Stimulated activated effector memory CD8-positive, alpha-beta T cell treated with anti-CD3 and anti-CD28 coated beads, Interleukin-12 subunit alpha, Interleukin-12 subunit beta, amount 100 ng/mL, for 72 hours (primary cell): ENCODE measurements at regions not wholly inside any gene's neighbourhood (a gene's known extent, or its start where the extent isn't known, plus 50 kb on each side); places are given as distances from the start of the nearest gene placed in this dataset.
"Not testable (repeated sequence)": the region's sequence is repeated elsewhere in the genome, so short reads cannot be mapped to it uniquely, and the experiment has no call there.

Source experiments
- ATAC-seq: fragments of 150-1000 bp; cut with Tn5 transposase; 2 replicates; pipeline ENCODE4 v1.10.0; 2021
- DNase-seq, 2 donors: peaks; one replicate each; pipeline ENCODE4 v3.0.0; 2021 to 2022; ENCODE audit warnings: low spot score in 2 of 2
- H3K27ac Mint-ChIP-seq: one replicate; pipeline ENCODE4 v1.8.0; 2022; ENCODE audit warnings: mild to moderate bottlenecking, mixed read lengths
- H3K36me3 Mint-ChIP-seq: one replicate; pipeline ENCODE4 v1.8.0; 2022; ENCODE audit warnings: mild to moderate bottlenecking, mixed read lengths
- H3K4me1 Mint-ChIP-seq: one replicate; pipeline ENCODE4 v1.8.0; 2022; ENCODE audit warnings: mixed read lengths
- H3K4me3 Mint-ChIP-seq: one replicate; pipeline ENCODE4 v1.8.0; 2022; ENCODE audit warnings: mild to moderate bottlenecking, mixed read lengths
- H3K9me3 Mint-ChIP-seq: one replicate; pipeline ENCODE4 v1.8.0; 2022; ENCODE audit warnings: mixed read lengths

GRCh38 chr12:93079271-93079670 is 150.2 kb upstream of the EEA1 start:
- ATAC-seq: no peak
- Mint-ChIP-seq H3K27ac (no peak overlapping the region), H3K4me3 (no peak overlapping the region), H3K4me1 (no peaks in the 10 kb centered on the region), H3K9me3 (no peaks in the 10 kb centered on the region), H3K36me3 (no peaks in the 10 kb centered on the region)
- no peak for DNase-seq

GRCh38 chr12:93079976-93080375 is 150.9 kb upstream of the EEA1 start:
- no peaks in the 10 kb centered on the region for H3K4me1 Mint-ChIP-seq
- no peaks in the 10 kb centered on the region for H3K36me3 Mint-ChIP-seq
- ATAC-seq: no peak
- H3K4me3 Mint-ChIP-seq: no peak overlapping the region
- no peak overlapping the region for H3K27ac Mint-ChIP-seq
- no peaks in the 10 kb centered on the region for H3K9me3 Mint-ChIP-seq
- no peak for DNase-seq

DNA sequence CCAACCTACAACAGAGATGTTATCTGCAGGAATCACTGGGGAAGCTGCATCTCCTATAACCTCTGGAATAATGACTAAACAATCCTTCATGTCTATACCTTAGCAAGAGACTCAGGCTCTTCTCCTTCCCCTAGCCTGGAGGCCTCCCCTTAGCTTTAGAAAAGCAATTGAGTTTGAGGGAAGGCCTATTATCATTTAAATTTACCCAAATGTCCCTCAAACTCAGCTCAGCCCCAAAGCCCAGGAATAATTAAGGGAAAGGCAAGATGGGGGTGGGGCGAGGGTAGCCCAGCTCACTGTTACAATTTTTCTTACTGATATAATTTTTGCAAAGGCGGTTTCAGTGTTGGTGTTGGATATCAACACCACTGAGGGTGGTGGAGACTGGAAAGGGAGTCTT is 151.4 kb upstream of the EEA1 start:
- Mint-ChIP-seq H3K27ac (no peak overlapping the region), H3K9me3 (no peaks in the 10 kb centered on the region), H3K36me3 (no peaks in the 10 kb centered on the region), H3K4me3 (no peak overlapping the region), H3K4me1 (no peaks in the 10 kb centered on the region)
- ATAC-seq: no peak
- no peak for DNase-seq

DNA sequence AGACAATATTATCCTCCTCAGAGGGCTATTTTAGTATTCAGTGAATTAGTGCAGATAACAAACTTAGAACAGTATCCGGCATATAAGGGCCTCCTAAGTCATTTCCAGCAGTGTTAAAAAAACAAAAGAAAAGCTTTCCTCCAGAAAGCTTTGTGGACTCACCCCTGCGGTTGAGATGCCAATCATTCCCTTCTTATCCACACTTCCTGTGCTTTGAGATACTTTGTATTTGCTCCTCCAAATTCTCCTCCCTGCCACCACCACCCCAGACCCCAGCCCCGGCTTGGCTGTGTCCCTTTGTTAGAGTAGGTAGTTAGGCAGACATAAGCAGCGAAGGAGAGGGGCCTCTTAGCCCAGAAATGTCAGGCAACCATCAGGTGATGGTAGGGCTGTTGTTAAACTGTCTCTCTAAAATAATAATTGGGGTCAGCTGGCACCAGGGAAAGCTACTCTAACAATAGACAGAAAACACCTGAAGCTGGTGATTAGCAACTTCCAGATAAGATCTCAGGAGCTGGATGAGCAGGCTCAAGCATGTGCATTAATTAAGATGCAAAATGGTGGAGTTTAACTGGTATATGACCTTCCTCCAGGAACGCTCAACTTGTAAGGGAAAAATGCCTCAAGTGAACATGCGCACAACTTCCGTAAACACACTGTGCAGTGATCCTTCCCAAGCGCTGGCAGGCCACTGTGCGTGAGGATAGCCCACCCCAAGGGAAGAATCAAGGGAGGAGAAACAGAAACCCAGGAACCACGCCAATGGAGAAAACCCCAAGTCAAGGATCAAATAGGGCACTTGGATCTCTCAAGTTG is 152.1 kb upstream of the EEA1 start:
- ATAC-seq: no peak
- Mint-ChIP-seq H3K4me3 (no peak overlapping the region), H3K4me1 (no peaks in the 10 kb centered on the region), H3K36me3 (no peaks in the 10 kb centered on the region), H3K9me3 (no peaks in the 10 kb centered on the region), H3K27ac (no peak overlapping the region)
- DNase-seq: no peak

GRCh38 chr12:93081810-93082165 is 152.7 kb upstream of the EEA1 start:
- ATAC-seq (no peak), DNase-seq (no peak)
- H3K27ac Mint-ChIP-seq: no peak overlapping the region
- peaks cover 2% of the 10 kb centered on the region for H3K9me3 Mint-ChIP-seq
- no peaks in the 10 kb centered on the region for H3K36me3 Mint-ChIP-seq
- no peaks in the 10 kb centered on the region for H3K4me1 Mint-ChIP-seq
- H3K4me3 Mint-ChIP-seq: no peak overlapping the region

DNA sequence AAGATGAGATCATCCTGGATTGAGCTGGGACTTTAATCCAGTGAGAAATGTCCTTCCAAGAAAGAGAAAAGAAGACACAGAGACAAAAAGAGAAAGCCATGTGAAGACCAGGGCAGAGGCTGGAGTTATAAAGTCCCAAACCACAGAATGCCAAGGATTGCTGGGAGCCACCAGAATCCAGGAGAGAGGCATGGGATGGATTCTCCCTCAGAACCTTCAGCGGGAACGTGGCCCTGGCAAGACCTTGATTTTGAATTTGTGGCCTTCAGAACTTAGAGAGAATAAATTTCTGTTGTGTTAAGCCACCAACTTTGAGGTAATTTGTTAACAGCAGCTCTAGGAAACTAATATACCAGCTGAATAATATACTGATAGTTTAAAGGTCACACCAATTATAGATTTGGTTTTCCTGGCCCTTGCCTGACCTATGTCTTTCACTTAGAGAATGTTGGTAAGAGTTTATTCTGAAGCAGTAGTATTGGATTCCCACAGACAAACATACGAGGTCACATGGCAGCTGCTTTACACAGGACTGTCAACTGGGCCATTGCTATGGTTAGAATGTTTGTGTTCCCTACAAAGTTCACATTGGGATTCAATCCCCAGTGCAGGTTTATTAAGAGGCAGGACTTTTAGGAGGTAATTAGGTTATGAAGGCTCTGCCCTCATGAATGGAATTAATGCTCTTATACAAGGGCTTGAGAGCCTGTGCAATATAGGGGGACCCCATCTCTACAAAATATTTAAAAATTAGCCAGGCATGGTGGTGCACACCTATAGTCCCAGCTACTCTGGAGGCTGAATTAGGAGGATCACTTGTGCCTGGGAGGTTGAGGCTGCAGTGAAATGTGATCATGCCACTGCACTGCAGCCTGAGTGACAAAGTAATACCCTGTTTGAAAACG is 156.5 kb upstream of the EEA1 start:
- Mint-ChIP-seq H3K27ac (no peak overlapping the region), H3K9me3 (peaks cover 2% of the 10 kb centered on the region), H3K4me1 (peaks cover 9% of the 10 kb centered on the region), H3K4me3 (no peak overlapping the region), H3K36me3 (no peaks in the 10 kb centered on the region)
- DNase-seq (no peak), ATAC-seq (no peak)

GRCh38 chr12:93086288-93086727 is 157.2 kb upstream of the EEA1 start:
- no peak for DNase-seq
- Mint-ChIP-seq H3K4me1 (peaks cover 9% of the 10 kb centered on the region), H3K27ac (no peak overlapping the region), H3K9me3 (peaks cover 2% of the 10 kb centered on the region), H3K4me3 (no peak overlapping the region), H3K36me3 (no peaks in the 10 kb centered on the region)
- ATAC-seq: no peak

DNA sequence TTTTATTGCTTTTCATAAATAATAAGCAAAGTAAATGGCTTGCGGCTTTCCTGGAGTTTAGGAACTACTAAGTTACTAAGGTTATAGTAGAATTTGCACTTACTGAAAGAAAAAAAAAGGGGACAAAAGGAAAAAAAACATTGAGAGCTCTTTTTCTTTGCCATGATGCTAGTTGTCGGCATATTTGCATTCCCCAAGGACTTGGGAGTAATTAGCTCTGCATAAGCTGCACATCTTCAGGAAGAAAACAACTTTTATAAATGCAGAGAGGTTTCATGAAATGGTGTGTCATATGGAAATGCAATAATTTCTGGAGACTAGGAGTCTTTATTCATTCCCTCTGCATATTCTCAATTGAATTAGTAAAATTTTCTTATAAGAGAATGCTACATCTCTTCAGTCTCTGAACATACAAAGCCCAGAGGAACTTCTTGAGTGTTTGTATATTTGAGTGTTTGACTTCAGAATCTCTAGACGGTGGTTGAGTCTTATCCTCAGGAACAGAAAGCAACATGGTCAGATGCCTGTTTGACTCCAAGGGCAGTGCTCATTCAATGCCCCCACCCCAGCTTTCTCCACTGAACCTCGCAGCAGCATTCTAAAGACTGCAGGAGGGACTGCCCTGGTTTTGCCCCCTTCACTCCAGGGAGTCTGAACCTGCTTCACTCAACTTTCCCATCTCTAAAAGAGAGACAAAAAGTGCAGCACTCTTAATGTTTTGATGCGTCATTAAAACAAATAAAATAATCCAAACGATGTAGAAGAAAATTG is 158.9 kb upstream of the EEA1 start:
- no peak overlapping the region for H3K27ac Mint-ChIP-seq
- H3K4me1 Mint-ChIP-seq: peaks cover 9% of the 10 kb centered on the region
- no peaks in the 10 kb centered on the region for H3K36me3 Mint-ChIP-seq
- peaks cover 2% of the 10 kb centered on the region for H3K9me3 Mint-ChIP-seq
- ATAC-seq: no peak
- no peak overlapping the region for H3K4me3 Mint-ChIP-seq
- DNase-seq: no peak

DNA sequence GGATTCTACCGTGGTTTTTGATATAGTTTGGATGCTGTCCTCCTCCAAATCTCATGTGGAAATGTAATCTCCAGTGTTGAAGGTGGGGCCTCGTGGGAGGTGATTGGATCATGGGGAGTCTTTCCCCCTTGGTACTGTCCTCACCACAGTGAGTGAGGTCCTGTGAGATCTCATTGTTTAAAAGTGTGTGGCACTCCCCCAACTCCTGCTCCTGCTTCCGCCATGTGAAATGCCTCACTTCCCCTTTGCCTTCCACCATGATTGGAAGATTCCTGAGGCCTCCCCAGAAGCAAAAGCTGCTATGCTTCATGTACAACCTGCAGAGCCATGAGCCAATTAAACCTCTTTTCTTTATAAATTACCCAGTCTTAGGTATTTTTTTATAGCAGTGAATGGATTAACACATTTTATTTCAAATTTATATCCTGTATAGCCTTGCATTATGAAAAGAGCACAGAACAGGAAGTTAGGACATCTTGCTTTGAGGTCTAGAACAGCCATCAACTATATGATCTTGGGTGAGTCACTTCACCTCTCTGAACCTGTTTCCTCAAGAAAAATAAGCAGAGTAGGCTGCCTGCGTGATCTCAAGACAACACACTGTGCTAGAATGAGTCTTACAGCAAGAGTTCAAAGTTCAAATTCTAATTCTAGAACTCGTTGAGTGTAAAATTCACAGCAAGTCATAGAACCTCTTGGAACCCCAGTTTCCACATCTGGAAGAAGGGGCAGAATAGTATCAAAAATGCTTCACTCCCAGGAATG is 160.9 kb upstream of the EEA1 start:
- no peak overlapping the region for H3K4me3 Mint-ChIP-seq

GRCh38 chr12:93090731-93091172 is 161.7 kb upstream of the EEA1 start:
- Mint-ChIP-seq H3K4me3 (no peak overlapping the region), H3K4me1 (peaks cover 15% of the 10 kb centered on the region), H3K27ac (peak overlapping the region; percentile 54), H3K36me3 (no peaks in the 10 kb centered on the region), H3K9me3 (peaks cover 2% of the 10 kb centered on the region)
- DNase-seq: no peak
- ATAC-seq: peak; percentile 61

More for the DNA sequence above, 160.9 kb upstream of the EEA1 start:
- Mint-ChIP-seq H3K36me3 (no peaks in the 10 kb centered on the region), H3K4me1 (peaks cover 10% of the 10 kb centered on the region), H3K27ac (peak overlapping the region; percentile 54), H3K9me3 (peaks cover 2% of the 10 kb centered on the region)
- DNase-seq (no peak), ATAC-seq (peak; percentile 98)

GRCh38 chr12:93091886-93092648 is 163.0 kb upstream of the EEA1 start:
- DNase-seq: no peak
- H3K27ac Mint-ChIP-seq: no peak overlapping the region

GRCh38 chr12:93092649-93092945 is 163.5 kb upstream of the EEA1 start:
- DNase-seq (no peak), ATAC-seq (no peak)
- no peak overlapping the region for H3K4me3 Mint-ChIP-seq
- H3K27ac Mint-ChIP-seq: no peak overlapping the region
- H3K36me3 Mint-ChIP-seq: no peaks in the 10 kb centered on the region
- H3K9me3 Mint-ChIP-seq: no peaks in the 10 kb centered on the region
- H3K4me1 Mint-ChIP-seq: peaks cover 15% of the 10 kb centered on the region

More at GRCh38 chr12:93091886-93092648, 163.0 kb upstream of the EEA1 start:
- no peak overlapping the region for H3K4me3 Mint-ChIP-seq
- no peak for ATAC-seq
- peaks cover 15% of the 10 kb centered on the region for H3K4me1 Mint-ChIP-seq
- H3K9me3 Mint-ChIP-seq: no peaks in the 10 kb centered on the region
- no peaks in the 10 kb centered on the region for H3K36me3 Mint-ChIP-seq

GRCh38 chr12:93093243-93093642 is 164.1 kb upstream of the EEA1 start:
- DNase-seq: no peak
- Mint-ChIP-seq H3K4me3 (no peak overlapping the region), H3K9me3 (no peaks in the 10 kb centered on the region), H3K27ac (no peak overlapping the region), H3K4me1 (peaks cover 19% of the 10 kb centered on the region), H3K36me3 (no peaks in the 10 kb centered on the region)
- no peak for ATAC-seq

DNA sequence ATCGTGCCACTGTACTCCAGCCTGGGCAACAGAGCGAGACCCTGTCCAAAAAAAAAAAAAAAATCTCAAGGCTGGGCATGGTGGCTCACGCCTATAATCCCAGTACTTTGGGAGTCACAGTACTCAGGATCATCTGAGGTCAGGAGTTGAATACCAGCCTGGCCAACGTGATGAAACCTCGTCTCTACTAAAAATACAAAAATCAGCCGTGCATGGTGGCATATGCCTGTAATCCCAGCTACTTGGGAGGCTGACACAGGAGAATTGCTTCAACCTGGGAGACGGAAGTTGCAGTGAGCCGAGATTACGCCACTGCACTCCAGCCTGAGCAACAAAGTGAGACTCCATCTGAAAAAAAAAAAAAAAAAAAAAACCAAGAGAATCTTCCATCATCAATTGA is 165.1 kb upstream of the EEA1 start:
- not testable (repeated sequence) for DNase-seq, ATAC-seq, H3K9me3 Mint-ChIP-seq, H3K36me3 Mint-ChIP-seq, H3K27ac Mint-ChIP-seq, H3K4me3 Mint-ChIP-seq
- H3K4me1 Mint-ChIP-seq: peaks cover 23% of the 10 kb centered on the region
